Right ventricle myocardium inferior (tissue), 1 donor: ENCODE measurements at regions not wholly inside any gene's neighbourhood (a gene's known extent, or its start where the extent isn't known, plus 50 kb on each side); places are given as distances from the start of the nearest gene placed in this dataset.
A peak's percentile ranks its signal among the peaks of the same experiment; 100 is the strongest.
"Not testable (repeated sequence)": the region's sequence is repeated elsewhere in the genome, so short reads cannot be mapped to it uniquely, and the experiment has no call there.

Experiments used
- ATAC-seq: fragments of 200-7000 bp; cut with Tn5 transposase; one replicate; pipeline ENCODE4 v1.9.1; 2020; ENCODE audit warnings: mild to moderate bottlenecking, moderate library complexity
- DNase-seq: peaks from one replicate; pipeline ENCODE4 v3.0.0; 2021; ENCODE audit errors: missing footprints
- intact Hi-C: fragments of 100-400 bp; cut with DNase I; formaldehyde crosslinking; loops from one replicate; pipeline ENCODE4 v1.11.0; 2022
- donor health status: DM: no; HTN: yes; CAD: no; lungs with severe emphysema.

- ATAC-seq, intact Hi-C loops, DNase-seq: not testable (repeated sequence)
Observed at GRCh38 chr9:115347776-115348175, 229.8 kb upstream of the TNC start.

DNA sequence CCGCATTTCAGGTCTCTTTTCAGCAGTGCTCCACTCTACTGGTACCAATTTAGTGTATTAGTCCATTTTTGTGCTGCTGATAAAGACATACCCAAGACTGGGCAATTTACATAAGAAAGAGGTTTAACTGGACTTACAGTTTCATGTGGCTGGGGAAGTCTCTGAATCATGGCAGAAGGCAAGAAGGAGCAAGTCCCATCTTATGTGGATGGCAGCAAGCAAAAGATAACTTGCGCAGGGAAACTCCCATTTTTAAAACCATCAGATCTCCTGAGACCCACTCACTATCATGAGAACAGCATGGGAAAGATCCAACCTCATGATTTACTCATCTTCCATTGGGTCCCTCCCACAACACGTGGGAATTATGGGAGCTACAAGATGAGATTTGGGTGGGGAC, 231.0 kb upstream of the TNC start:
- ATAC-seq, intact Hi-C loops, DNase-seq: not testable (repeated sequence)

- intact Hi-C loops, result no loop called here
- no peak for DNase-seq
- no peak for ATAC-seq
Observed at GRCh38 chr9:115349542-115349941, 231.6 kb upstream of the TNC start.

GRCh38 chr9:115350548-115350947, 232.6 kb upstream of the TNC start:
- intact Hi-C loops, result no loop called here
- ATAC-seq, result no peak
- DNase-seq, result no peak

- DNase-seq (no peak), ATAC-seq (no peak)
- intact Hi-C loops, result no loop called here
Observed at GRCh38 chr9:115353681-115354080, 235.7 kb upstream of the TNC start.

DNA sequence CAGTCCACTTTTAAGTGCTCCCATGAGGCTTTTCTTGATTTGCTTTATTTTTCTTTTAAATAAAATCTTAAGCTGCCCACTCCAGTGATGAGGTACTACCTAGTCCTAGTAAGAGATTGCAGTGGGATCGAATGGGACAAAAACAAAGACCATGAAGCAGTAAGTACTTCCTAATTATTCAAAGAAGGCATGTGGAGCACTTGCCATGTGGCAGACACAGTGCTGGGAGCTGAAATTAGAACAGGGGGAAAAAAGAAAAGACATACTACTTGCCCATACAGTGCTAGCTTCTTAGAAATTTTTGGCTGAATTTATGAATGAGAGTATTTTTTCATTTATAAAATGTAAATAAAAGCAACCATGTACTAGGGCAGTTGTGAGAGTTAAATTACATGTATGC, 239.9 kb upstream of the TNC start:
- DNase-seq (no peak), ATAC-seq (no peak)
- intact Hi-C loops, result no loop called here

DNA sequence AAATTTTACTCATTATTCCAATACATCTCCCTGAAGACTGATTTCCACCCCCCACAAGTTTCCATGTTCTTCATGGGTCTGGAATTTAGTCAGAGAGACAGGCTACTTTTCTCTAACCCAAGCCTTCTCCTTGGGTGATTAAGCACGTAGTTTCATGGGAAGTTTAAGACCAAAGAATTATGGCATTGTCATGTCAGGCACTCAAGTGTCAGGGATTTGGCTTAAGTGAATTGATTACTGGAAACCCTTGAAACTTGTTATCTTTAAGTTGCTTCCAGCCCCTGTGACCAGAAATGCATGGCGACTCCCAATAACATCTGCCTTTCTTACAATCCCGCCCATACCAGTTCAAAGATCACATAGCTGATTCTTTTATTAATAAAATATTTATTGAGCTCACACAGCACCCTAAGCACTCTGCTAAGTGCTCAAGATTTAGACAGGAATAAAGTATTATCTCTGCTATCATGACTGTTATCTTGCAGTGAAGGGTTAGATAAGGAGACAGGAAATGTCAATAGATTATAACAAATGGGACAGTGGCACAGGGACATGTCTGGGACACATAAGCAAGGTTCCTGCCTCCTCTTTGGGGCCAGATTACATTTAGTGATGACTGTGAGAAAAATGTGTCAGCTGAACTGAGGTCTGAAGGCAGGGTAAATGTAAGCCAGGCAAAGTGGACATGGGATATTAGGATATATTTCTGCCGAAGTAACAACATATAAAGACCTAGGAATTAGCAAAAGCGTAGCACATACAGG, 241.2 kb upstream of the TNC start:
- no peak for DNase-seq
- ATAC-seq, result no peak
- intact Hi-C loops, result no loop called here

- intact Hi-C loops, result no loop called here
- no peak for ATAC-seq
- no peak for DNase-seq
Observed at GRCh38 chr9:115360122-115360521, 242.2 kb upstream of the TNC start.

- DNase-seq (no peak), ATAC-seq (no peak)
- intact Hi-C loops, result no loop called here
Observed at GRCh38 chr9:115362101-115362500, 244.1 kb upstream of the TNC start.

- intact Hi-C loops, result no loop called here
- ATAC-seq (no peak), DNase-seq (no peak)
Observed at GRCh38 chr9:115362640-115363039, 244.7 kb upstream of the TNC start.

DNA sequence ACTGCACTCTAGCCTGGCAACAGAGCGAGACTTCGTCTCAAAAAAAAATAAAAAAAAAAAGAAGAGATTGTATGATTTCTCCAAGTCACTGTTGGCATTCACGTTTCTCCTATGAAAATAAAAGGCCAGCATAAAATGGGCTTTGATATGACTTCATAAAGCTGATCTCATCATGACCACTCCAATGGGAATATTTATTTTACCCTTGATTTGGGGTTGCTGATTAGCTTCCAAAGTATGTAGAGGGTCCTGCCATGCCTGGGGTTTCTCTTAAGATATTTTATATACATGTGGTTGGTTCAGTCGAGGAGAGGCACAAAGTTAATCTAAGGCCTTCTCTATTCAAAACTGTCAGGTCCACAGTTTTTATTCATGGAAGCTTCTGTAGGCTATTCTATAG, 247.0 kb upstream of the TNC start:
- ATAC-seq, result no peak
- intact Hi-C loops, result no loop called here
- no peak for DNase-seq

- DNase-seq (no peak), ATAC-seq (no peak)
- intact Hi-C loops, result no loop called here
Observed at GRCh38 chr9:115367321-115367720, 249.4 kb upstream of the TNC start.

- no peak for ATAC-seq
- intact Hi-C loops, result no loop called here
Observed at GRCh38 chr9:115367780-115368525, 250.0 kb upstream of the TNC start.

DNA sequence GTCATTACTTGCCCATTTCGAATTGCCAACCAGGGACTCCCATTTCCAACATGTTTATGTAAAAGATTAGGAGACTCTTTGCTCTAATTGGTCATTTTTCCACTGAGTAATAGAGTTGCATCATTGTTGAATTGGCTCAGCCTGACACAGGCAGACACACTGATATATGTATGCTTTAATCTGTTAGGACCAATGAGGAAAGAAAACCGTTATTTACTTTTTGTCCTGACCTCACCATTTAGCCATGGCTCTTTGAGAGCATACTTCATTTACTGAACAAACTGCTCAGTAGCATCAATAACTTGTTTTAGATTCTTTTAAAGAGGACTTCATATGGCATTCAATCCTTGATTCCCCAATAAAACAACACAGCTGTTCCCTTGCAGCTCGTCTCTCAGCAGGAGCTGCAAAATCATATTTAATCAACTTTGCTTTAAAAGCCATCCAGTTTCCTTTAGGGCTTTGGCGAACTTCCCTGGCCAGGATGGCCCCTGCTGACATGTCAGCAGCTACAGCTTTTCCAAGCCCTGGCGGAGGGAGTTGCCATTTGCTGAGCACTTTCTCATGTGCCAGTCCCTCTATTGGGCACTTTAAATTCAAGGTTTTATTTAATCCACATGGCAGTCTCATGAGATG, 251.5 kb upstream of the TNC start:
- ATAC-seq (peak; percentile 63), DNase-seq (peak; percentile 56)
- intact Hi-C loops, result no loop called here

More at GRCh38 chr9:115367780-115368525, 250.0 kb upstream of the TNC start:
- DNase-seq, result no peak

DNA sequence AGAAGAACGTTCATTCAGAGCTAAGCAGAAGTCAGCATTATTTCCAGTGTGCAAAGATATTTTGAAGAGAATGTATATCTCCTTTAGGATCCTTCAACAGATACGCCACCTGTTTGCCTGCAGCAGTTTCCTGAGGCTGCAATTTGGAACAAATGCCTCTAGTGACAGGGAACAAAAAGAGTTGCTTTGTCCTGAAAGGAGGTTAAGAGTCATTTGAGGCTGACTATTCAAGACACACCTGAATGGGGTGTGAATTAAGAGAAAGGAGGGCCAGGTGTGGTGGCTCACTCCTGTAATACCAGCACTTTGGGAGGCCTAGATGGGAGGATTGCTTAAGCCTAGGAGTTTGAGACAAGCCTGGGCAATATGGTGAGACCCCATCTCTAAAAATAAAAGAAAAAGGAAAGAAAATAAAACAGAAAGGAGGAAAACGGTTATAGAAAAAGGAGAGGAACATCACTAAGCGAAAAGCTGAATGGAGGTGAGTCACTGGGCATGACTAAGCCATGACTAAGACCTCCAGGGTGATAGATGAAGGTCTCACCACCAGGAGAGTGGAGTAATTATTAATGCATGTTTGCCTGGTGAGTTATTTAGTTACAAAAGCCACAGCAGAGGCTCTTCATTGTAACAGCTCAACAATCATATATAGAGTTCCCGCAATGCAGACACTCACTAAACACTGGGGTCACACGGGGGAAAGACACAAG, 255.2 kb upstream of the TNC start:
- ATAC-seq (no peak), DNase-seq (no peak)
- intact Hi-C loops, result no loop called here

DNA sequence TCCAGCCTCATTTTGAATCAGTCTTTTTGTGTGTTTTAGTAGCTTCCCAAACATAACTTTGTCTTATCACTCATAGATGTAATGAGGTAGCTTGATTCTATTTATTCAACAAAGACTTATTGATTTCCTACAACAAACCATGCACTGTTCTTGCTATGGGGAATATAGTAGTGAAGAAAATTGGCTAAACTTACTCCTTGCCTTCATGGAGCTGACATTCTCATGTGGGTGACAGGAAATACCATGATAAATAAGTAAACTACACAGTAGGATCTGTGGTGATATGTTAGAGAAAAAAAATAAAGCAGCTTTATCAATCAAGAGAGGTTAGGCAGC, 255.7 kb upstream of the TNC start:
- intact Hi-C loops, result no loop called here
- no peak for ATAC-seq
- DNase-seq, result no peak

- intact Hi-C loops, result no loop called here
- ATAC-seq (no peak), DNase-seq (no peak)
Observed at GRCh38 chr9:115374724-115375268, 256.8 kb upstream of the TNC start.

GRCh38 chr9:115378241-115378640, 260.3 kb upstream of the TNC start:
- intact Hi-C loops, result no loop called here
- no peak for DNase-seq
- no peak for ATAC-seq

GRCh38 chr9:115378758-115379157, 260.8 kb upstream of the TNC start:
- ATAC-seq (no peak), DNase-seq (no peak)
- intact Hi-C loops, result no loop called here
